MM.1S (cell line): ENCODE measurements at regions not wholly inside any gene's neighbourhood (a gene's known extent, or its start where the extent isn't known, plus 50 kb on each side); places are given as distances from the start of the nearest gene placed in this dataset.

Experiments used
- DNase-seq: peaks from one replicate; pipeline ENCODE4 v3.0.0-alpha.2; 2015
- H2AFZ ChIP-seq: fragments of 300-600 bp; sonication (generic); 2 replicates; pipeline ENCODE4 v1.6.0; 2016; ENCODE audit warnings: antibody characterized with exemption, low read length
- H3F3A ChIP-seq: fragments of 300-600 bp; sonication (generic); 2 replicates; pipeline ENCODE4 v1.6.1; 2016; ENCODE audit warnings: mild to moderate bottlenecking, antibody characterized with exemption, low read length, moderate library complexity, mixed read lengths; ENCODE audit not compliant: insufficient read depth
- H3K27ac ChIP-seq: fragments of 300-600 bp; sonication (generic); 2 replicates; pipeline ENCODE4 v1.5.1; 2016; ENCODE audit warnings: mild to moderate bottlenecking, low read length
- H3K27me3 ChIP-seq: fragments of 300-600 bp; sonication (generic); replicated peaks from 2 replicates; pipeline ENCODE4 v1.6.0; 2016; ENCODE audit warnings: low read length; ENCODE audit not compliant: insufficient read depth
- H3K36me3 ChIP-seq: fragments of 300-600 bp; sonication (generic); replicated peaks from 2 replicates; pipeline ENCODE4 v1.6.1; 2016; ENCODE audit warnings: mild to moderate bottlenecking, low read length, mixed read lengths; ENCODE audit not compliant: insufficient read depth
- H3K4me1 ChIP-seq: fragments of 300-600 bp; sonication (generic); 2 replicates; pipeline ENCODE4 v1.6.1; 2016; ENCODE audit warnings: low read length, mixed read lengths
- H3K4me2 ChIP-seq: fragments of 300-600 bp; sonication (generic); 2 replicates; pipeline ENCODE4 v1.6.0; 2016; ENCODE audit warnings: low read depth, low read length
- H3K4me3 ChIP-seq: fragments of 300-600 bp; sonication (generic); 2 replicates; pipeline ENCODE4 v1.5.1; 2016; ENCODE audit warnings: low read length, mixed read lengths
- H3K79me2 ChIP-seq: fragments of 300-600 bp; sonication (generic); 2 replicates; pipeline ENCODE4 v1.6.1; 2016; ENCODE audit warnings: mixed run types, low read length, mixed read lengths
- H3K9ac ChIP-seq: fragments of 300-600 bp; sonication (generic); 2 replicates; pipeline ENCODE4 v1.6.1; 2016; ENCODE audit warnings: low read length, mixed read lengths
- H3K9me2 ChIP-seq: fragments of 300-600 bp; sonication (generic); replicated peaks from 2 replicates; pipeline ENCODE4 v1.6.1; 2016; ENCODE audit warnings: mild to moderate bottlenecking, low read length, mixed read lengths; ENCODE audit not compliant: insufficient read depth
- H3K9me3 ChIP-seq: fragments of 300-600 bp; sonication (generic); replicated peaks from 2 replicates; pipeline ENCODE4 v1.6.1; 2016; ENCODE audit warnings: mild to moderate bottlenecking, low read length, mixed read lengths; ENCODE audit not compliant: insufficient read depth
- H4K20me1 ChIP-seq: fragments of 300-600 bp; sonication (generic); 2 replicates; pipeline ENCODE4 v1.6.1; 2016; ENCODE audit warnings: mild to moderate bottlenecking, low read length, moderate library complexity, mixed read lengths; ENCODE audit not compliant: insufficient read depth
- EZH2 ChIP-seq: fragments of 300-600 bp; sonication (generic); optimal IDR thresholded peaks from 2 replicates; pipeline ENCODE3; 2017; ENCODE audit warnings: low read depth, mild to moderate bottlenecking, antibody characterized with exemption, low read length, mixed read lengths
- EZH2phosphoT487 ChIP-seq: fragments of 300-600 bp; sonication (generic); IDR thresholded peaks from 2 replicates; pipeline ENCODE4 v1.6.1; 2018; ENCODE audit warnings: antibody characterized with exemption, low read length
- TF ChIP-seq, protein P1 (sequence below): fragments of 300-600 bp; sonication (generic); IDR thresholded peaks from 2 replicates; pipeline ENCODE4 v1.5.1; 2016; ENCODE audit warnings: antibody characterized with exemption, low read length, mixed read lengths

GRCh38 chr20:40477805-40478204 is 211.2 kb downstream of the MAFB start:
- TF ChIP-seq EZH2phosphoT487 (no peak), EZH2 (no peak)
- TF ChIP-seq, protein P1, sequence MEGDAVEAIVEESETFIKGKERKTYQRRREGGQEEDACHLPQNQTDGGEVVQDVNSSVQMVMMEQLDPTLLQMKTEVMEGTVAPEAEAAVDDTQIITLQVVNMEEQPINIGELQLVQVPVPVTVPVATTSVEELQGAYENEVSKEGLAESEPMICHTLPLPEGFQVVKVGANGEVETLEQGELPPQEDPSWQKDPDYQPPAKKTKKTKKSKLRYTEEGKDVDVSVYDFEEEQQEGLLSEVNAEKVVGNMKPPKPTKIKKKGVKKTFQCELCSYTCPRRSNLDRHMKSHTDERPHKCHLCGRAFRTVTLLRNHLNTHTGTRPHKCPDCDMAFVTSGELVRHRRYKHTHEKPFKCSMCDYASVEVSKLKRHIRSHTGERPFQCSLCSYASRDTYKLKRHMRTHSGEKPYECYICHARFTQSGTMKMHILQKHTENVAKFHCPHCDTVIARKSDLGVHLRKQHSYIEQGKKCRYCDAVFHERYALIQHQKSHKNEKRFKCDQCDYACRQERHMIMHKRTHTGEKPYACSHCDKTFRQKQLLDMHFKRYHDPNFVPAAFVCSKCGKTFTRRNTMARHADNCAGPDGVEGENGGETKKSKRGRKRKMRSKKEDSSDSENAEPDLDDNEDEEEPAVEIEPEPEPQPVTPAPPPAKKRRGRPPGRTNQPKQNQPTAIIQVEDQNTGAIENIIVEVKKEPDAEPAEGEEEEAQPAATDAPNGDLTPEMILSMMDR, result no peak
- Histone ChIP-seq H3K79me2 (no peaks in the 10 kb centered on the region), H4K20me1 (no peaks in the 10 kb centered on the region), H3K9ac (no peak overlapping the region), H3K27me3 (no peaks in the 10 kb centered on the region), H3K9me2 (no peaks in the 10 kb centered on the region), H3K4me3 (no peak overlapping the region), H3F3A (no peaks in the 10 kb centered on the region), H3K9me3 (no peaks in the 10 kb centered on the region), H3K4me2 (no peak overlapping the region), H2AFZ (no peak overlapping the region), H3K4me1 (no peaks in the 10 kb centered on the region), H3K36me3 (no peaks in the 10 kb centered on the region), H3K27ac (no peak overlapping the region)
- no peak for DNase-seq

DNA sequence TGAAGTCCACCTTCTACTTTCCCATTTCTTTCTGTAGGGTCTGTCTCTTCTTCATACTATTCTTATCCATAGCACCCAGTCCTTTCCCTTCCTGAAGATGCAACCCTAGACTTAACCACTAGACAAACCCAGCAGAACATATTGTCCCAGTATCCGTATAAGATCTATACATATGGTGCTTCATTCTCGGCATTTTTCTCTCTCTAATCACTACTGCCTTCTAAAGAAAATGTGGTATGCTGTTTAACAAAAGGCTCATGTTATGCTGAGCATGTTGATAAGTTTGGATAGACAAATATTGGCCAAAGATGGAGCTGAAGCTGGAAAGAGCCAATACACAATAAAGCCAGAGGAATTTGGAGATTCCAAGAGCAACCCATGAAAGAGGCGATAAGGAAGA is 212.6 kb downstream of the MAFB start:
- Histone ChIP-seq H3K9me3 (no peaks in the 10 kb centered on the region), H3K27me3 (no peaks in the 10 kb centered on the region), H3K4me3 (no peak overlapping the region), H2AFZ (no peak overlapping the region), H3K27ac (no peak overlapping the region), H3K4me1 (no peaks in the 10 kb centered on the region), H3K9me2 (no peaks in the 10 kb centered on the region), H4K20me1 (no peaks in the 10 kb centered on the region), H3F3A (no peaks in the 10 kb centered on the region), H3K4me2 (no peak overlapping the region), H3K79me2 (no peaks in the 10 kb centered on the region), H3K36me3 (no peaks in the 10 kb centered on the region), H3K9ac (no peak overlapping the region)
- no peak for DNase-seq
- TF ChIP-seq EZH2 (no peak), EZH2phosphoT487 (no peak)
- TF ChIP-seq, protein P1, result no peak

- Histone ChIP-seq H2AFZ (no peak overlapping the region), H3K4me1 (no peaks in the 10 kb centered on the region), H3K9me2 (no peaks in the 10 kb centered on the region), H3K9me3 (no peaks in the 10 kb centered on the region), H3K27ac (no peak overlapping the region), H3F3A (no peaks in the 10 kb centered on the region), H3K9ac (no peak overlapping the region), H3K27me3 (no peaks in the 10 kb centered on the region), H4K20me1 (no peaks in the 10 kb centered on the region), H3K79me2 (no peaks in the 10 kb centered on the region), H3K4me3 (no peak overlapping the region), H3K36me3 (no peaks in the 10 kb centered on the region), H3K4me2 (no peak overlapping the region)
- DNase-seq, result no peak
- no peak for TF ChIP-seq EZH2phosphoT487
- no peak for TF ChIP-seq EZH2
- TF ChIP-seq, protein P1, result no peak
Measured at GRCh38 chr20:40472905-40473304, 216.1 kb downstream of the MAFB start.

DNA sequence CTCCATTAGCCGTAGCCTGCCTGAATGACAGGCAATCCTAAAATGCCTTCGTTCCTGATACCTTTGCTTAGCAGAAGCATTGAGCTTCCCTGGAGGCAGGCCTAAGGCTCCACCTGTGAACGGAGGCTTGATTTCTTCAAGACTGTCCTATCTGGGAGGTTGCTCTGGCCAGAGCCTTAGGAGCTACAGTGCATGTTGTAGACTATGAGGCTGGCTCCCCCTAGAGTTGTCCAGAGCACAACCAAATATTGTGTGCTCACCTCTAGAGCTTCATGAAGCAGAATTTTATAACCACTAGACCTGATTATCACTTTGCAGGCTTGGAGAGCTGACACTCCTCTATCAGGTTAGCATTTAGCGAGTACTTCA is 217.8 kb downstream of the MAFB start:
- H3K9me2 ChIP-seq, result no peaks in the 10 kb centered on the region
- H2AFZ ChIP-seq, result no peak overlapping the region
- no peaks in the 10 kb centered on the region for H4K20me1 ChIP-seq
- H3K9me3 ChIP-seq, result no peaks in the 10 kb centered on the region
- no peak overlapping the region for H3K27ac ChIP-seq
- H3K4me2 ChIP-seq, result no peak overlapping the region
- no peak for TF ChIP-seq EZH2phosphoT487
- TF ChIP-seq, protein P1, result no peak
- TF ChIP-seq EZH2, result no peak
- H3K4me1 ChIP-seq, result no peaks in the 10 kb centered on the region
- H3K27me3 ChIP-seq, result no peaks in the 10 kb centered on the region
- DNase-seq, result no peak
- no peaks in the 10 kb centered on the region for H3K79me2 ChIP-seq
- no peaks in the 10 kb centered on the region for H3K36me3 ChIP-seq
- no peak overlapping the region for H3K4me3 ChIP-seq
- H3F3A ChIP-seq, result no peaks in the 10 kb centered on the region
- no peak overlapping the region for H3K9ac ChIP-seq
